A673 (cell line): ENCODE measurements at regions not wholly inside any gene's neighbourhood (a gene's known extent, or its start where the extent isn't known, plus 50 kb on each side); places are given as distances from the start of the nearest gene placed in this dataset.

Experiments
- BruUV-seq: library from RNA; stranded (reverse); fragments of 400-500 nt; replicated peaks from 2 replicates; lab custom pipeline; 2021; lab: Mats Ljungman, UMichigan
- CTCF ChIA-PET: fragments of 300-600 bp; sonication (Branson Sonifier 250); formaldehyde crosslinking; loops from one replicate; lab custom pipeline; 2022; ENCODE audit warnings: antibody characterized with exemption; lab: Charles Lee
- POLR2A ChIA-PET: fragments of 300-600 bp; sonication (Branson Sonifier 250); formaldehyde crosslinking; loops from one replicate; lab custom pipeline; 2022; ENCODE audit warnings: antibody characterized with exemption; ENCODE audit not compliant: low non-redundant PET; lab: Charles Lee
- DNase-seq: peaks from one replicate; pipeline ENCODE4 v3.0.0-alpha.2; 2015; ENCODE audit warnings: low spot score
- H3K27ac ChIP-seq: fragments of 200-600 bp; sonication (generic); 2 replicates; pipeline ENCODE4 v1.5.1; 2016; ENCODE audit warnings: mixed run types, low read depth, mild to moderate bottlenecking, mixed read lengths, antibody characterized with exemption, low read length; ENCODE audit not compliant: poor library complexity, severe bottlenecking
- H3K27me3 ChIP-seq: fragments of 200-600 bp; sonication (generic); replicated peaks from 2 replicates; pipeline ENCODE4 v1.6.1; 2017; ENCODE audit warnings: mixed run types, low read depth, mild to moderate bottlenecking, mixed read lengths, antibody characterized with exemption, low read length; ENCODE audit not compliant: insufficient read depth, poor library complexity
- H3K36me3 ChIP-seq: fragments of 200-600 bp; sonication (generic); 2 replicates; pipeline ENCODE4 v1.6.1; 2016; ENCODE audit warnings: mixed run types, mild to moderate bottlenecking, mixed read lengths, antibody characterized with exemption, low read length; ENCODE audit not compliant: insufficient read depth, poor library complexity, severe bottlenecking
- H3K4me1 ChIP-seq: fragments of 200-600 bp; sonication (generic); 2 replicates; pipeline ENCODE4 v1.6.1; 2017; ENCODE audit warnings: mixed run types, mild to moderate bottlenecking, mixed read lengths, antibody characterized with exemption, low read length; ENCODE audit not compliant: insufficient read depth, poor library complexity, severe bottlenecking
- H3K4me3 ChIP-seq: fragments of 200-600 bp; sonication (generic); 2 replicates; pipeline ENCODE4 v1.5.1; 2016; ENCODE audit warnings: low read depth, mixed run types, mild to moderate bottlenecking, mixed read lengths, low read length; ENCODE audit not compliant: poor library complexity, severe bottlenecking
- H3K9me3 ChIP-seq: fragments of 200-600 bp; sonication (generic); 2 replicates; pipeline ENCODE4 v1.6.1; 2016; ENCODE audit warnings: mixed run types, low read depth, mild to moderate bottlenecking, mixed read lengths, antibody characterized with exemption, low read length; ENCODE audit not compliant: poor library complexity, severe bottlenecking
- EZH2 ChIP-seq: fragments of 200-600 bp; sonication (generic); IDR thresholded peaks from 2 replicates; pipeline ENCODE4 v1.6.1; 2017; ENCODE audit warnings: borderline replicate concordance, low read depth, mild to moderate bottlenecking, mixed read lengths, antibody characterized with exemption, low read length; ENCODE audit not compliant: poor library complexity, severe bottlenecking
- intact Hi-C: fragments of 100-400 bp; cut with micrococcal nuclease; formaldehyde crosslinking; loops from one replicate; pipeline ENCODE4 v1.10.0; 2022; ENCODE audit not compliant: unreplicated experiment
- TF ChIP-seq, protein P1 (sequence below): fragments of 300-800, 200-600 bp; sonication (generic); conservative IDR thresholded peaks from 2 replicates; pipeline ENCODE4 v1.5.1; 2017; ENCODE audit warnings: low read depth, mild to moderate bottlenecking, antibody characterized with exemption, low read length, moderate library complexity, mixed read lengths

DNA sequence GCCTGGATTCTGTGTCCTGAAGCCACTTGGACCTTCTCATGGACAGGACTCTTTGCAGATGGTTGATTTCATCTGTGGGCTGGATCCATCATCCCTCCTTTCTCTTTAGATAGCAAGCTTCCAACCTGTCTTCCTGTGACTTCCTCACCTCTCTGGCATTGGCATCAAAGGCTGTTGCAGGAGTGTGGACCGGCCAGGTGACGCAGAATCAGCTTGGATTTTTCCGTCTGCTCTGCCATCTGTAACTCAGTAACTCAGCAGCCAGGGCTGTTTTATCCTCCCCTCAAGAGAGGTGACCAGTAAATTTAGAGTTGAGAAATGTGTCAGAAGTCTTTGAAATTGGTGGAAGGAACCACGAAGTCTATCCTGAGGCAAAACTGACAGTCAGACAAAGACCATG is 701.7 kb upstream of the TMEM132C start:
- intact Hi-C loops = no loop called here
- Histone ChIP-seq H3K9me3 (no peaks in the 10 kb centered on the region), H3K27me3 (no peaks in the 10 kb centered on the region), H3K27ac (no peak overlapping the region), H3K36me3 (no peaks in the 10 kb centered on the region), H3K4me3 (no peak overlapping the region), H3K4me1 (no peaks in the 10 kb centered on the region)
- BruUV-seq = no TSS peak
- POLR2A ChIA-PET = no interaction called here
- DNase-seq = no peak
- TF ChIP-seq EZH2 = no peak
- TF ChIP-seq, protein P1, sequence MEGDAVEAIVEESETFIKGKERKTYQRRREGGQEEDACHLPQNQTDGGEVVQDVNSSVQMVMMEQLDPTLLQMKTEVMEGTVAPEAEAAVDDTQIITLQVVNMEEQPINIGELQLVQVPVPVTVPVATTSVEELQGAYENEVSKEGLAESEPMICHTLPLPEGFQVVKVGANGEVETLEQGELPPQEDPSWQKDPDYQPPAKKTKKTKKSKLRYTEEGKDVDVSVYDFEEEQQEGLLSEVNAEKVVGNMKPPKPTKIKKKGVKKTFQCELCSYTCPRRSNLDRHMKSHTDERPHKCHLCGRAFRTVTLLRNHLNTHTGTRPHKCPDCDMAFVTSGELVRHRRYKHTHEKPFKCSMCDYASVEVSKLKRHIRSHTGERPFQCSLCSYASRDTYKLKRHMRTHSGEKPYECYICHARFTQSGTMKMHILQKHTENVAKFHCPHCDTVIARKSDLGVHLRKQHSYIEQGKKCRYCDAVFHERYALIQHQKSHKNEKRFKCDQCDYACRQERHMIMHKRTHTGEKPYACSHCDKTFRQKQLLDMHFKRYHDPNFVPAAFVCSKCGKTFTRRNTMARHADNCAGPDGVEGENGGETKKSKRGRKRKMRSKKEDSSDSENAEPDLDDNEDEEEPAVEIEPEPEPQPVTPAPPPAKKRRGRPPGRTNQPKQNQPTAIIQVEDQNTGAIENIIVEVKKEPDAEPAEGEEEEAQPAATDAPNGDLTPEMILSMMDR = no peak
- CTCF ChIA-PET = no interaction called here

DNA sequence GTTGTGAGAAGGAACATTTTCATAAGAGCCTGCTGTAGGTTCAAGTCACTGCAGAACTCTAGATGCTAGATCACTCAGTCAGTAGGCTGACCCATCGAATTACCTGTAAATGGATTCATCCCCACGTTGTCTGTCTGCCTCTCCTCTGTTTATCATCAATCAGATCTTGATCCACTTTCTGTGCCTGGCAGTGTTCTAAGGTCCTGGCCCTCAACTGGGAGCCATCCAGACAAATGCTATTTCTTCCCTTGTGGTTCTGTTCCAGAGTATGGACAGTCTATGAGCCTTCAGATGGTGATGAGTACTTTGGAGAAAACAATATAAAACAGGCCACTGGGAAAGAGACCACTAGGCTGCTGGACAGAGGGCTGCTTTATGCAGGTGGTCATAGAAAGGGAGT is 699.4 kb upstream of the TMEM132C start:
- no TSS peak for BruUV-seq
- ChIA-PET CTCF (no interaction called here), POLR2A (no interaction called here)
- Histone ChIP-seq H3K4me3 (no peak overlapping the region), H3K27me3 (no peaks in the 10 kb centered on the region), H3K4me1 (no peaks in the 10 kb centered on the region), H3K27ac (no peak overlapping the region), H3K36me3 (no peaks in the 10 kb centered on the region), H3K9me3 (no peaks in the 10 kb centered on the region)
- intact Hi-C loops = no loop called here
- no peak for DNase-seq
- no peak for TF ChIP-seq EZH2
- TF ChIP-seq, protein P1 = no peak

DNA sequence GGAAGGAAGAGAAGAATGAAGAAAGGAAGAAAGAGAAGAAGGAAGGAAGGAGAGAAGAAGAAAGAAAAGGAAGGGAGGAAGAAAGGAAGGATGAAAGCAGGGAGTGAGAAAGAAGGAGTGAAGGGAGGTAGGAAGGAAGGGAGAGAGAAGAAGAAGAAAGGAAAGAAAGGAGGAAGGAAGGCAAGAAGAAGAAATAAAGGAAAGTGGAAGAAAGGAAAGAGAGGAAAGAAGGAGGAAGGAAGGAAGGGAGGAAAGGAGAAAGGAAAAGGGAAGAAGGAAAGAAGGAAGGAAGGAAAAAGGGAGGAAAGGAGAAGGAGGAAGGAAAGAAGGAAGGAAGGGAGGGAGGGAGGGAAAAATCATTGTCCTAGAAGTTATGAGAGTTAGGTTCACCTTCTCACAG is 696.6 kb upstream of the TMEM132C start:
- DNase-seq = no peak
- intact Hi-C loops = no loop called here
- H3K9me3 ChIP-seq = no peaks in the 10 kb centered on the region
- peaks cover 11% of the 10 kb centered on the region for H3K27me3 ChIP-seq
- H3K27ac ChIP-seq = no peak overlapping the region
- H3K36me3 ChIP-seq = no peaks in the 10 kb centered on the region
- TF ChIP-seq, protein P1 = no peak
- TF ChIP-seq EZH2 = no peak
- H3K4me3 ChIP-seq = no peak overlapping the region
- H3K4me1 ChIP-seq = no peaks in the 10 kb centered on the region
- ChIA-PET CTCF (no interaction called here), POLR2A (no interaction called here)
- no TSS peak for BruUV-seq
